ENCODE measurements at regions not wholly inside any gene's neighbourhood (a gene's known extent, or its start where the extent isn't known, plus 50 kb on each side); places are given as distances from the start of the nearest gene placed in this dataset.

DNA sequence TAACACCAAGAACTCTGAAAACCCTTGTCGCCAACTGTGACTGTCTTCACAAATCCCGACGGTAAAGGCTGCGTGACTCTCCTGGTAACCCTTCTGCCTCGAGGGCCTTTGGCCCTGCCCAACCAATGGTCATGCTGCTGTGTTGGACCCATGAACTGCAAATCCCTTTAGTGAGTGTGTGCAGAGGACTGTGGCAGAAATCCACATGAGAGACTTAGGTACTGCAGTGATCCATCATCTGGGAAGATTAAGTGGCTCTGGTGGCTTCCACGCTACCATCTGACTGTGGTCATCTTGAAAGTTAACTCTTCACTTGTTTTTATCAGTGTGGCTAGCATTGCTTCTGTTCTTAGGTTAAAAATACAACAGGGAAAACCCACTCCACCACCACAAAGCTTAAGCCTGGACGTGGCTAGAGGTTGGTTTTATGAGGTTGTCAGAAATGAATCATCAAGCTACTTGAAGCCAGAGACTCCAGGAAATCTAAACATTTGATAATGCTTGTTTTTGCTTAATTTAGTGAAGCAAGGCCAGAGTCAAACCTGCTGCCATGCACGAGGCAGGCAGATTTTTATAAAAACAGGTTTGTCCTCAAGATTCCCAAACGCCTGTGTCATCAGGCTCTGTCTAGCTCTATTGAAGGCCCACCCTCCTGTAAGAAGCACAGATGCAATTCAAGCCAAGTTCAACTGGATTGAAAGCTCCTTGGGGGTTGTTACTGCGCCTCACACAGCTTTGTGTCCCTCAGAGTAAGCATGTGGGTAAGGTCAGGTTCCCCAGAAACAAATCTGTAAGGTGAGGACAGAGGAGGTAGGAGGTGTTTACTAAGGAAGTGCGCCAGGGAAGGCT, 52.7 kb upstream of the ERCC6L2 start:
- no peak for DNase-seq

DNA sequence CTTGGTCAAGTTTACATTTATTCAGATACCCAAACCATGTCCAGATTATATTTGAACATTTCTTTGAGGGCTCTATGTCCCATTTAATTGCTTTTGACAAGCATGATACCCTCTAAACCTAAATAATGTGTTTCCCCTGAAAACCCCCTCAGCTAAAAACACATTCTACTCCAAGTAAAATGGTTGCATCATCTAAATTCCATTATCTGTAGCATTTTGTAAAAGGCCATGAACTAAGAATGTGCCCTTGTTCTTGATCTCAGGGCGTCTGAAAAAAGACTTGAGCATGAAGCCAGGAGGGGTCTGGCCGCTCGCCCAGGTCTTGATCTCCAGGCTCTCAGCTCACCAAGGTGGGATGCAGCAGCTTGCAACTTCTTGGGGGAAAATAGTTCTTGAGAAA, 53.5 kb upstream of the ERCC6L2 start:
- no peak for DNase-seq

DNA sequence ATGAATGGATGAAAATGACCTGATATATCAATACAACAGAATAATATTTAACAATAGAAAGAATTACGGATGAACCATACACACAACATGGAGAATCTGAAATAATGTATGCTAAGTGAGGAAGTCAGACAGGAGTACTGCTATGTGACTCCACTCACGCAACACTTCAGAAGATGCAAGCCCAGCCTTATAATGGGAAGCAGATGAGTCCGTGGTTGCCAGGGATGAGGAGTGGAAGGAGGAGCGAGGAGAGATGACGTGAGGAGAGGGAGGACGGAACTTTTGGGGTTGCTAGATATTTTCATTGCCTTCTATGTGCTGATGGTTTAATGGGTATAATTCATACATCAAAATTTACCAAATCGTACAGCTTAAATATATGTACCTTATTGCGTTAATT, 55.4 kb upstream of the ERCC6L2 start:
- DNase-seq = no peak

DNA sequence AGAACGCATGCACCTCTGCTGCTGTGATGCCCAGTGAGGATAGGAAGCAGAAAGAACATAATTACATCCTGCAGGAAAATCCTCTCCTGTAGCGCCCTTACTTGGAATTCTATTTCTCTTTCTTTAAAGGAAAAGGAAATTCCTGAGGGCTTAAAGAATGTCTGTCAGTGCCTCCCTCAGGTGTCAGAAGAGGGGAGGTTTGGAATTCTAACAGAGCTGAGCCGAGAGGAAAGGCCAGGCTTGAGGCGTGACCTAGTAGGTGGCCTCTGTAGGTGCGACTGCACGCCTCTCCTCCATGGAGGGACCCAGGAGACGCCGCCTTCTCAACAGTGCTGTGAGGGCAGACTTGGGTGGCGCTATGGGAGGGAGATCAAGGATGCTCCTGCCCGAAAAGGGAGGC, 55.9 kb upstream of the ERCC6L2 start:
- no peak for DNase-seq

DNA sequence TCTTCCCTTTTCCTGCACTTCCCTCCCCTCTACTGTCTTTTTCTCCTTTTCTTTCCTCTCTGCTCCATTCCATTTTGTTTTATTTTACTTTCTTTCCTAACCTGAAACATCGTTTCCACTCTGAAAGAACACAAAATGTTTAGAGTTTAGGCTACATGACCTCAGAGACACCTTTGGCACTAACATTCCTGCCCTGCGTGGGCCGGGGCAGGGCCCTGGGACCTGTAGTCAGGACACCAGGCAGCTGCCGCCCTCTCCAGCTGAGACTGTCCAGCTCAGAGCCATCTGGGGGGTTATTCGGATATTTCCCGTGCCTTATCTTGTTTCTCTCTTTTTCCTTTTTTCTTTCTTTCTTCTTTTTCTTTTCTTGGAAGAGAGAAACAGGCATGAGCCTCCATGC, 58.3 kb upstream of the ERCC6L2 start:
- DNase-seq = no peak

DNA sequence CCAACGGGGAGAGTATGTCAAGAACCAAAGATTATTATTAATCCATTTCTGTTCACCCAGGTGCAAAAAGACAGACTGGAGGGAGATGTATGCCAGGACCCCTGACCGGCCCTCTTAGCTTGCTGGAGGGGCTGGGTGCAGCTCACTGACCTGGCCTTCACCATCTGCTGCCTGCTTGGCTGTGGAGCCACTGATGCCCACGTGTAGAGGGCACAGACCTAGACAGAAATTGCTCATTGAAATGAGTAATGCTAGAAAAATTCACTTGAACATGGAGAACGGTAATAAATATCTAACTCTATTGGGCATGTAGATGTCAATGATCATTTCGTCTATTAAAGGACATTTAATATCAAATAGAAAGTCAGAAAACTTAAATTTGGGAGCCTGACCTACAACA, 58.8 kb upstream of the ERCC6L2 start:
- DNase-seq = no peak

DNA sequence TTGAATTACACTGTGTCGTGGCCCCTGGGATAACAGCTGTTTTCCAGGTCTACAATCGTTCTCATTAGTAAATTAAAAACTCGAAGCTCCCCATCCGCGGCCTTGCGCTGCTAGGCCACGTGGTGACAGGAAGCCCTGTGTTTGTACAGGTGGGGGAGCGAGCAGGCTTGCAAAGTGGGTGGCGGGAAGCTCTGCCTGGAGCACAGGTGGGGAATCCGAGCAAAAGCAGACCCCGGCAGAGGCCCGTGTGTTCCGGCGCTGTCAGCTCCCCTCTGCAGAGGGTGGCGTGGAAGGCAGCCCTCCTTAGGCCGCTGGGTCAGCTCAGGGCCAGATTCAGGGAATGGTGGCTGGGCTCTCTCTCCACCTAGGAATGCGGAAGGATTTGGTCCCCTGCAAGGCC, 59.5 kb upstream of the ERCC6L2 start:
- DNase-seq = no peak

DNA sequence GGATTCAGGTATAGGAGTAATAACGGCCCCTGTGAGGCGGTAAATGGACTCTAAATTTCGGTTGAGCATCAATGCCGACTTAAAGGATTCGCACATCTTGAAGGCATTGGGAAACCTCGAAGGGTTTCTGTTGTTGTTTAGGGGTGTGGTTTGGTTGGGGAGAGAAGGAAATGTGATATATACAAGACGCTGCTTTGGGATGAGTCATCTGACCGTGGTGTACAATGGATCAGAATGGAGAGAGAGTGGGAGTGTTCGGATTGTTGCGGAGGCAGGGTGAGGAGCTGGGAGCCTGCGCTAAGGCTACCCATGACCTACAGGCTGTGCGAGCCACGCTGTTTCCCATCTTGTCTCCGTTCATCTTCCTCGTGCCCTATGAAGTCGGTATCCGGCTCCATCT, 60.4 kb upstream of the ERCC6L2 start:
- DNase-seq = no peak

DNA sequence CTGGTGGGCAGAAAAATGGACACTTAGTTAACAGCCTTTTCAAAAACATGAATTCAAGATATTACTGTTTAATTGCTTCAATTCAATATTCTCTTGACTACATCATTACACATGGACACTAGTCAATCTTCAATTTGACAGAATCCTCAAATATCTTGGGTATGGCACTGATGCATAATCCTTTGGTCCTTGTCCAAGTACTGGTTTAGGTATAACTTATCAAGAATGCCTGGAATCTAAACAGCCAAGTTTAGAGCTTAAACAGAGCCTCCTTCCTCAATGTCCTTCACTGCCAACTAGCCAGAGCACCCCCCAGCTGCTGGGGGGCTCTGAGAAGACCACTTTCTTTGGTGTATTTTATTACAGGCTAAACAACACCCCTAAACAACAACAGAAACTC, 61.6 kb upstream of the ERCC6L2 start:
- DNase-seq = no peak

DNA sequence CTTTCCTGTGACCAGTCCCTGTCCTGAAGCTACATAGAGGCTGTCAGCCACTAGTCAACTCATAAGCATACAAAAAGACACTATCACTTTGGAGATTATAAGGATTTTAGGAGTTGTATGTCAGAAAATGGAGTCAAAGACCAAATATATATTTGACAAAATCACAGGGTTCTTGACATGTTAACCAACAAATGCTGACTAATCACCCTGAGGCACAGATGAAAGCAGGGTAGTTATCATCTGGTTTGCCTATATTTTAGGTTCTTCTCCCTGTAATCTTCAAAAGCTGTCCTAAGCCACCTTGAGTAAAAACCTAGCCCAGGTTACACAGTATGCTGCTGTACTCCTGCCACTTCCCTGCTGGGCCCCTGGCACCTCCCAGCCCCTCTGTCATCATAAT, 64.7 kb upstream of the ERCC6L2 start:
- DNase-seq = no peak

DNA sequence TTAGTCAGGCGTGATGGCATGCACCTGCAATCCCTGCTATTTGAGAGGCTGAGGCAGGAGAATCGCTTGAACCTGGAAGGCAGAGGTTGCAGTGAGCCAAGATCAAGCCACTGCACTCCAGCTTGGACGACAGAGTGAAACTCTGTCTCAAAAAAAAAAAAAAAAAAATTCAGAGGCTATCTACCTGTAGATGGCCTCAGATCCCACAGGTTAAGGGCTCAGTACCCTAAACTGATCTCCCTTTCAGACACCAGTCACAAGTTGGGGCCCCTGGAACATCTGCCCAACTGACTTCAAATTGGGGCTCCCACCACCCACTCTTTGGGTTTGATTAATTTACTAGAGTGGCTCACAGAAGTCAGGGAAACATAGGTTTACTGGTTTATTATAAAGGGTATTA, 65.4 kb upstream of the ERCC6L2 start:
- DNase-seq = no peak

DNA sequence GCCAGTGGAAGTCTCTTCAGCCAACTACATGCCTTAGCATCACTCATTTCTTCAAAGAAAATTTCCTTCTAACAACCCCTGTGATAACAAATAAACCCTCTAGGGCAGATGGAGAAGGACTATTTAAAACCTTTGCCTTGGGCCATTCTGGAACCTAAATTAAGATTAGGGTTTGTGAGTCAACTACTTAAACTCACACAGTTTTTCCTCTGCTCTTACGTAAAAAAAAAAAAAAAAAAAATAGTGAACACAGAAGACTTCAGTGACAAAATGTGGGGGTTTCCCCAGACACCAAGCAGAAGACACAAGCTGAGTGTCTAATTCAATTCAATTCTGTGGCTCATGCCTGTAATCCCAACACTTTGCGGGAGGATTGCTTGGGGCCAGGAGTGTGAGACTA, 65.8 kb upstream of the ERCC6L2 start:
- DNase-seq = no peak

DNA sequence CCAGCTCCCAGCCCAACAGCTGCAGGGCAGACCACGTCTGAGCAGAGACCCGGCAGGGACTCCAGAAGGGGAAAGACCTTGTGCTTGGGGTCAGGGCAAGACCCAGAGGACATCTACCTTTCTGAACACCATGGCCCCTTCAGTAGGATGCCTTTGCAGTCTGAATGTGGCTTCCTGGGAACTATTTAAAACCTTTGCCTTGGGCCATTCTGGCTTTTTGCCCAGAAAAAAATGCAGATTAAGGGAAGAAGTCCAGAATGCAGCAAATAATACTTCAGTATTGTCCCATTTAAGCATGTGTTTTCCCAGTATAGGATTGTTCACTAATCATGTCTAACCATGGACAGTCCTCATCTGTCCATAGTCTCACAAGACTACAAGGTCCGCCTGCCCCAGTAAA, 67.5 kb upstream of the ERCC6L2 start:
- no peak for DNase-seq

DNA sequence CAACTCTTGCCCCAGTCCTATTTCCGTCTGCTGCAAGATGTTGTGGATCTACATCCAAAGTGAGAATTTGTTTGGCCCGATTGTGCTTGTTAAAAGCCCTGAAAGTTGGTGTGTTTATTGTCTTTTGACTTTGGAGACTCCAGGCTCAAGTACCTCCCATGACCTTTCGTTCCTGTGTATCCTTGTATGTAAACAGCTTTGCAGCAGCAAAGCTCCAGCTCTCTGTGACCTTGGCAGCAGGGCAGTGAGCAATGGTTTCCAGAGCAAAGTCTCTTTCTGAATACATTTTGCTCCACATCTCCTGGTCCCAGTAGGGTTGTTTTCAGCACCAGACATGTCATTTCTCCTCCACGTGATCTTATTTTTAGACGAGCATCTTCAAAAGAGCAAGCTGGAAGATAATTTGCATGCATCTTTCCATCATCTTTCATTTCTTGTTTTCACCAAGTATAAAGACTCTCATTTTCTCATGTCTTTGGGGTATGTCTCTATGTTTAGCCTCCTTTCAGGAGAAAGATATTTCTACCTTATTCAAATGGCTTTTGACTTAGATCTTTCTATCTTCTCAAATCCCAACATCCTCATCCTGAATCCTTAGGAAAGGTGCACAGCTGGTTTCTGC, 68.1 kb upstream of the ERCC6L2 start:
- no peak for DNase-seq

DNA sequence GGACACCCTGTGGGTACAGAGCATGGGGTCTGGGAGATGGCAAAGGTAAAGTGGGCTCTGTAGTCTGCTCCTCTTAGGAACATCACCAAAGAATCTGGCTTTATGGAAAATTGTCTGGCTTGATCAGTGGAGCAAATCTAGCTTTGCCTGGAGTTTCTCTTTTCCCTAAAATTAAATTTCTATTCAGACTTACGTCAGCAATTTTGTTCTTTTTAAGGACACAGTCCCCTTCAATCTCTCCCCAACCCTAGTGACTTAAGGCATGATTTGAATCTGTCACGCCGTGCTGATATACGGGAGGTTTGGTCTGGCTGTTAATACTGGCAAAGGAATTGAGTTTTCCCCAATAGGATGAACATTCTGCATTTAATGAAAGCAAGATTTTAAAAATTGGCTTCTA, 72.3 kb upstream of the ERCC6L2 start:
- no peak for DNase-seq

DNA sequence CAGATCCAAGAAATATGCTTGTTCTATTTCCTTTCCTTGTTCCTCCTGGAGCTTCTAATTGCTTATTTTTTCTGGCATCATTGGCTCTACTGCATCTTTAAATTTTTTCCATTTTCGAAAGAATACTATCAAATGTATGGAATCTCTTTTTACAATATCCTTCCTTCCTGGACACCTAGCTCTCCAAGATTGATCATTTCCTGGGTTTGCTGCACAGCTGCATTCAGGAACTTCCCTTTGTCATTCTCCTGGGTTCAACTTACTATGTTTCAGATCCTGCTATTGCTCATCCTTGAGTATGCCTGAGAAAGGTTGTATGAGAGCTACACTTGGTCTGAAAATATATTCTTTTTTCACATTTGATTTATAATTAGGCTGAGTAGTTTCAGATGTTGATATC, 73.7 kb upstream of the ERCC6L2 start:
- DNase-seq = no peak

DNA sequence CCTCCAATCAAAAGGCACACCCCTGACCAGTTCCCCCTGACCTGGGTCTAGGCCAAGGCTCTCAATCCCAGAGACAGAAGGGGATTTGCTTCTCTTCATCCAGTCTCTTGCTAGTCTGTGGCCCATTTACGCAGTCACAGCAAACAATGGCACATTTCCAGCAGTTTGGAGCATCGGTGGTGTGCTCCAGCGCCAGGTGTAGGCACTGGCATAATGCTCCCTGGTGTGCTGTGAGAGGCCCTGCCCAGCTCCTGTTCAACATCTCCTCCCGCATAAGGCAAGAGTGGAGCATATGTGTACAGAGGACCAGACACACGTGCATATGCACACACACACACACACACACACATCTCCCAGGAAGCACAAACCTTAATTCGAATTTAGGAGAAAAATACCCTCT, 79.5 kb upstream of the ERCC6L2 start:
- no peak for DNase-seq

DNA sequence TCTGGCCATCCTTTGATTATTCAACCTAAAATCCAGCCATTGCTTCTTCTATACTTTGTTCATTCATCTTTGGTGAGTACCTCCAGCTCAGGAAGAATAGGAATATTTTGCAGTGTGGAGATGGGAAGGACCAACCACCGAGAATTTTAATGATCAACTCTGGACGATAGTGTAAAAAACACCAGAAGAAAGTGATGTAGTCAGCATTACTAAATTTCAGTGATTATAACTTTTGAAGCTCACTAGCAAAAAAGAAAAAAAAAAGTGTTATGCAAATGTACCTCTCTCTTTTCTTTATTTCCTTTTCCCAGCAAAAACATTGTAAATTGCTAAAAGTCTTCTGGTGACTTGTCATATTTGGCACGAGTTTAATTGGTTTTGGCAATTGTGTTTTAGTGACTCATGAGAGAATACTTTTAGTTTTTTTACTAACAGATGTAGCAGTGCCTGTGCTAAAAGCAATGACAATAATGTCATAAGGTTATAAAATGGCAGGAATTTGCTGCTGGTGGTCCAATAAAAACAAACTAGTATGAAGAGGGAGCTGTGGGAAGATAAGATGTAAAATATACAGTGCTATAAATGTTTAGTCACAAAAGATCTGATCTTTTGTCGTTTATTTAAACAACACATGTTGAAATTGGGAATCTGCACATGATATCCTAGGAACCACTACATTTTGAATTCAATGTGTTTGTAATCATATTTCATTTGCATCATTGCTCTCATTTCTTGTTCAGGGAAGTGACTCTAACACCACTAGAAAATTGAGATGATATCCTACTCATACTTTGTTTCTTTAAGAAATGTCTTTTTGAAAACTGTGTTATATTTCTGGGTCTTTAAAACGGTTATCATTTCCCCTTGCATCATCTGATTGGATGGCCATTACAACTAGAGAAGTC, 81.3 kb upstream of the ERCC6L2 start:
- no peak for DNase-seq

DNA sequence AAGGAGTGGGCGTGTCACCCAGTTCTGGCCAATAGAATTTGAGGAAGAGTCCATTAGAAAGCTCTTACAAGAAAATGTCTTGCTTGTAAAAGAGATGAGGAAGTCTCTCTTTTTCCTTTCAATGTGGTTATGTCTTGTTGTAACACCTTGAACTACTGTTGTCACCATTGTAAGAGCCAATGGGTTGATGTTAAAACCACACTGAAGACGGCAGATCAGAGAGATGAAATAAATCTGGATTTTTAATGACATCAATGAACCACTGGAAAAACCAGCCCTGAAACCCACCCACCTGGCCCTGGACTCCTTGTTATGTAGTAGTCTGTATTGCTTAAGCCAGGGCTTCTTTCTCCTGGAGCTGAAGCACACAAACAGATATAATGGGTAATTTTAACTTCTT, 83.8 kb upstream of the ERCC6L2 start:
- no peak for DNase-seq

DNA sequence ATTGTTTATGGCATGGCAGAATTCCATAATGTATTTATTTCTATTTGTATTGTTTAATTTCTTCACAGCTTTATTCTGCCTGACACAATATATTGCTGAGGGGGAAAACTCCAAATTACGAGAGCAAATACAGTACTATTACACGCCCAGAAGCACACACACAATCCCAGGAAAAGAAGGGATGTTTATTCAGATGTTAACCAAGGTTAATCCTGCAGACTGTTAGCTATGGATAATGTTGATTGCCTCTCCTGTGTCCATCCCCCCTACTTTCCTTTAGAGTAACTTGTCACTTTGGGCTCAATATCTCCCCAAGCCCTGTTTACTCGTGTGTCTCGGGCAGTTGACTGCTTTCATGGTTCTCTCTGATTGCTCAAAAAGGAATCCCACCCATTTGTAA, 84.2 kb upstream of the ERCC6L2 start:
- DNase-seq = no peak

DNA sequence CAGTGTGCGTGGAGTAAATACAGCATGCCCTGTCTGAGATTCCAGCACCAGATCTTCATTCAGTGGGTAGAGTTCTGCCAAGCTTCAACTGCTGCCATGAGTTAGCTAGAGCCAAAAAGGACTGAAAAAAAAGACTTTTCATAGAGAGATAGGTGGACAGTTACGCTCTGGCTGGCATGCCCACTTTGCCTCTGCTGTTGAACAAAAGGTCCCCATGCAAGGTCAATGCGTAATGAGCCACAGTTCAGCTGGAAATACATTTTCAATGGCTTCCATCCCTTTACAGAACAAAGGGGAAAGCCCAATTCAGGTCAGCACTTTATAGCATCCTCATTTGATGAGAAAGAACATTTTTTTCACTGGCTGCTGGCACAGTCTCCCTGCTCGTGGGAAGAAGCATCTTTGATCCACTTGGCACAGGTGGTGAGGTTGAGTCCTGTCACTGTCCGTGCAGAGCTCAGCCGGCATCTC, 86.9 kb upstream of the ERCC6L2 start:
- DNase-seq = no peak

DNA sequence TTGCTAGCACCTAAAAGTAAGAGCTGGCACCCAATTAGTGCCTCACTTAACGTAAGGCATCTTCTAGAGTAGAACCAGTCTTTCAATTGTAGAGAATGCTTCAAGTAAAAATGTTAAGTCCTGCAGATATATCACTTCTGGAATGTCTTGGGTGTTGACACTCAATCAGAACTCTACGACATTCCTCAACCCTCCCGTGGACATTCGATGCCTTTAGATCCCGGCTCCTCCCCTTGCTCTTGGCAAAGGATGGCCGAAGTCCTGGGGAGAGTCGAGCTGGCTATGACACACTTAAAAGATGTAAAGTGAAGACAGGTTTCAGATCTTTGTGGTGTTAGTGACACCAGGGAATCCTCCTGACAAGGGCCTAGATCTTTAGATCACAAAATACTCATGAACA, 87.5 kb upstream of the ERCC6L2 start:
- DNase-seq = no peak

DNA sequence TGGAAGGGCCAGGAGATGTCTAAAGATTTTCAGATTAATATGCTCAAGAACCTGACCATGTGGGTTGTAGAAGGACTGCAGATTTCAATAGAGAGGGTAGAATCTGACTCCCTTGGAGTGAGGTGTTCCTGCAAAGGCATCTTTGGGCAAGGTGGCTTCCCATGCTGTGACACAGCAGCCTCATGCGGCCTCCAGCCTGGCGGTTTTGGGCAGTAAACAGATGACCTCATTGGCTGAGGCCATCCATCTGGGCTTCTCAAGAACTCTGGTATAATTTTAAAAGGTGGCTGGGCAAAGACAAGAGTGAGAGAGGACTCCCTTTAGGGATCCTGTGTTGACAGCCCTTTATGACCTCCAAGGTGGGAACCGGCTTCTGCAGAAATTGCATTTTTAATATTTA, 90.3 kb upstream of the ERCC6L2 start:
- DNase-seq = no peak

DNA sequence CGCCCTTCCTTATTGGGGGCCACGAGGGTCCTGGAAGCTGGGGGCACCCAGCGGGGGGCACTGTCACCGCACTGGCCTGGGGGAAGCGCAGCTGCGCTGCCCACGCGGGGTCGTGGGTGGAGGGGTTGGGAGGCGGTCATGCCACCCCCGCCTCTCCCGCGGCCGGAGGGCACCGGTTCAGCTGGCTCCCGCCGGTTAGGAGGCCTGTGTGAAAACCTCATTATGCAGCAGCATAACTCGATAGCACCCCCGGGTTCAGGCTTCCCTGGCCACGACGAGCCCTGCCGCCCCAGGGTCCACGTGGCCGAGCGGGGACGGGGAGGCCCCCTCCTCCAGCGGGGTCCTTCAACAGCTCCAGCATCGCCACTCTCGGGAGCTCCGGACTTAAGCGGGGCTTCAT, 91.2 kb upstream of the ERCC6L2 start:
- no peak for DNase-seq
